PC-9 (cell line): ENCODE measurements at regions not wholly inside any gene's neighbourhood (a gene's known extent, or its start where the extent isn't known, plus 50 kb on each side); places are given as distances from the start of the nearest gene placed in this dataset.

Source experiments
- BruUV-seq: library from RNA; stranded (reverse); fragments of 400-500 nt; replicated peaks from 2 replicates; lab custom pipeline; 2021; lab: Mats Ljungman, UMichigan
- CTCF ChIA-PET: fragments of 300-600 bp; sonication (Branson Sonifier 250); formaldehyde crosslinking; loops from one replicate; lab custom pipeline; 2022; ENCODE audit warnings: antibody characterized with exemption; lab: Charles Lee
- POLR2A ChIA-PET: fragments of 300-600 bp; sonication (Branson Sonifier 250); formaldehyde crosslinking; loops from one replicate; lab custom pipeline; 2022; ENCODE audit warnings: antibody characterized with exemption; ENCODE audit not compliant: unreplicated experiment; lab: Charles Lee
- DNase-seq, 2 experiments: peaks; one replicate each; pipeline versions ENCODE4 v3.0.0 to v3.0.0-alpha.2; 2015 to 2022; ENCODE audit warnings: mixed read lengths in 1 of 2
- H2AFZ ChIP-seq: fragments of 200-600 bp; sonication (generic); 2 replicates; pipeline ENCODE4 v1.8.1; 2017; ENCODE audit warnings: antibody characterized with exemption
- H3F3A ChIP-seq: fragments of 200-600 bp; sonication (generic); 2 replicates; pipeline ENCODE4 v1.8.1; 2017; ENCODE audit warnings: antibody characterized with exemption, mild to moderate bottlenecking, low read depth; ENCODE audit not compliant: insufficient read depth
- H3K27ac ChIP-seq: fragments of 200-600 bp; sonication (generic); 2 replicates; pipeline ENCODE4 v1.6.1; 2016; ENCODE audit warnings: mixed run types
- H3K27me3 ChIP-seq: fragments of 200-600 bp; sonication (generic); 2 replicates; pipeline ENCODE4 v1.6.1; 2016; ENCODE audit warnings: low read depth, mixed run types; ENCODE audit not compliant: insufficient read depth
- H3K36me3 ChIP-seq: fragments of 200-600 bp; sonication (generic); 2 replicates; pipeline ENCODE4 v1.6.1; 2016; ENCODE audit warnings: low read depth, mixed run types
- H3K4me1 ChIP-seq: fragments of 200-600 bp; sonication (generic); replicated peaks from 2 replicates; pipeline ENCODE4 v1.6.1; 2016; ENCODE audit warnings: mixed run types; ENCODE audit not compliant: insufficient read depth
- H3K4me2 ChIP-seq: fragments of 200-600 bp; sonication (generic); 2 replicates; pipeline ENCODE4 v1.6.1; 2017; ENCODE audit warnings: mixed run types
- H3K4me3 ChIP-seq: fragments of 200-600 bp; sonication (generic); 2 replicates; pipeline ENCODE4 v1.6.1; 2016; ENCODE audit warnings: mixed run types
- H3K79me2 ChIP-seq: fragments of 200-600 bp; sonication (generic); 2 replicates; pipeline ENCODE4 v1.6.1; 2017; ENCODE audit warnings: low read depth, mixed run types
- H3K9me2 ChIP-seq: fragments of 200-600 bp; sonication (generic); 2 replicates; pipeline ENCODE4 v1.8.1; 2017; ENCODE audit warnings: mild to moderate bottlenecking; ENCODE audit not compliant: insufficient read depth
- H3K9me3 ChIP-seq: fragments of 200-600 bp; sonication (generic); 2 replicates; pipeline ENCODE4 v1.8.1; 2016; ENCODE audit warnings: low read depth; ENCODE audit not compliant: insufficient read depth
- H4K20me1 ChIP-seq: fragments of 200-600 bp; sonication (generic); 2 replicates; pipeline ENCODE4 v1.8.1; 2017; ENCODE audit not compliant: insufficient read depth
- EZH2 ChIP-seq: fragments of 200-600 bp; sonication (generic); IDR thresholded peaks from 2 replicates; pipeline ENCODE4 v1.8.0; 2017; ENCODE audit warnings: antibody characterized with exemption, low read depth
- intact Hi-C: fragments of 100-400 bp; cut with micrococcal nuclease; formaldehyde crosslinking; loops from one replicate; pipeline ENCODE4 v1.10.0; 2022; ENCODE audit not compliant: unreplicated experiment
- TF ChIP-seq, protein P1 (sequence below): fragments of 200-600 bp; sonication (generic); conservative IDR thresholded peaks from 2 replicates; pipeline ENCODE4 v1.6.1; 2017; ENCODE audit warnings: mixed run types, antibody characterized with exemption, mild to moderate bottlenecking, moderate library complexity

DNA sequence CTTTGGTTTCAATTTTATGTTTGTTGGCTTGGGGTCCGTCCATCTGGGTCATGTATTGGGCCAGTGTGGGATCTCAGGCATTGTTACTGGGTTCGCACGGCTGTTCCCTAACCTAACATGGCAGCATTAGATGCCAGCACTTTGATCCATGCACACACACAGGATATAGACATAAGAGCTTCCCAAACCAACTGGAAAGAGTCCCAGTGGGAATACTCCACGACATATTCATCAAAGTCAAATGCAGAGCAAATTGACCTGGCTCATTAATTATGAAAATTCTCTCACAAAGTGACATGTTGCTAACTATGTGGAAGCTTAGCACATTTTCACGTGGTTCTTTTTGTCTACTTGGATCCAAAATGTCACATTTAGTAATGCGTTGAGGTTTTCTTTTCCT is 130.4 kb downstream of the SETD4 start:
- no peak overlapping the region for H3K27ac ChIP-seq
- H3K36me3 ChIP-seq: no peaks in the 10 kb centered on the region
- no peaks in the 10 kb centered on the region for H3K9me3 ChIP-seq
- POLR2A ChIA-PET: no interaction called here
- H3K9me2 ChIP-seq: no peaks in the 10 kb centered on the region
- H3K79me2 ChIP-seq: no peaks in the 10 kb centered on the region
- no peak overlapping the region for H3K4me2 ChIP-seq
- no peak overlapping the region for H3K4me3 ChIP-seq
- no peaks in the 10 kb centered on the region for H4K20me1 ChIP-seq
- no peaks in the 10 kb centered on the region for H3K27me3 ChIP-seq
- intact Hi-C loops: loop anchor here (10.0 kb wide), 1 partner anchor 85 kb away; no protein-coding TSS in a partner anchor
- no peak for DNase-seq
- peaks cover 11% of the 10 kb centered on the region for H3F3A ChIP-seq
- no peak overlapping the region for H2AFZ ChIP-seq
- CTCF ChIA-PET: no interaction called here
- TF ChIP-seq, protein P1, sequence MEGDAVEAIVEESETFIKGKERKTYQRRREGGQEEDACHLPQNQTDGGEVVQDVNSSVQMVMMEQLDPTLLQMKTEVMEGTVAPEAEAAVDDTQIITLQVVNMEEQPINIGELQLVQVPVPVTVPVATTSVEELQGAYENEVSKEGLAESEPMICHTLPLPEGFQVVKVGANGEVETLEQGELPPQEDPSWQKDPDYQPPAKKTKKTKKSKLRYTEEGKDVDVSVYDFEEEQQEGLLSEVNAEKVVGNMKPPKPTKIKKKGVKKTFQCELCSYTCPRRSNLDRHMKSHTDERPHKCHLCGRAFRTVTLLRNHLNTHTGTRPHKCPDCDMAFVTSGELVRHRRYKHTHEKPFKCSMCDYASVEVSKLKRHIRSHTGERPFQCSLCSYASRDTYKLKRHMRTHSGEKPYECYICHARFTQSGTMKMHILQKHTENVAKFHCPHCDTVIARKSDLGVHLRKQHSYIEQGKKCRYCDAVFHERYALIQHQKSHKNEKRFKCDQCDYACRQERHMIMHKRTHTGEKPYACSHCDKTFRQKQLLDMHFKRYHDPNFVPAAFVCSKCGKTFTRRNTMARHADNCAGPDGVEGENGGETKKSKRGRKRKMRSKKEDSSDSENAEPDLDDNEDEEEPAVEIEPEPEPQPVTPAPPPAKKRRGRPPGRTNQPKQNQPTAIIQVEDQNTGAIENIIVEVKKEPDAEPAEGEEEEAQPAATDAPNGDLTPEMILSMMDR: no peak
- TF ChIP-seq EZH2: no peak
- H3K4me1 ChIP-seq: peaks cover 14% of the 10 kb centered on the region; the same call in 1 of the 2 replicates
- BruUV-seq: no TSS peak

- no TSS peak for BruUV-seq
- Histone ChIP-seq H4K20me1 (no peaks in the 10 kb centered on the region), H3K36me3 (no peaks in the 10 kb centered on the region), H2AFZ (no peak overlapping the region), H3K4me2 (no peak overlapping the region), H3K27ac (no peak overlapping the region), H3K9me3 (no peaks in the 10 kb centered on the region), H3K79me2 (no peaks in the 10 kb centered on the region), H3K4me3 (no peak overlapping the region), H3F3A (no peaks in the 10 kb centered on the region; the same call in 1 of the 2 replicates), H3K9me2 (no peaks in the 10 kb centered on the region), H3K4me1 (no peaks in the 10 kb centered on the region), H3K27me3 (no peaks in the 10 kb centered on the region)
- ChIA-PET POLR2A (no interaction called here), CTCF (no interaction called here)
- DNase-seq: no peak
- intact Hi-C loops: no loop called here
- TF ChIP-seq, protein P1: no peak
- TF ChIP-seq EZH2: no peak
Observed at GRCh38 chr21:35927262-35927661, 133.1 kb downstream of the SETD4 start.

DNA sequence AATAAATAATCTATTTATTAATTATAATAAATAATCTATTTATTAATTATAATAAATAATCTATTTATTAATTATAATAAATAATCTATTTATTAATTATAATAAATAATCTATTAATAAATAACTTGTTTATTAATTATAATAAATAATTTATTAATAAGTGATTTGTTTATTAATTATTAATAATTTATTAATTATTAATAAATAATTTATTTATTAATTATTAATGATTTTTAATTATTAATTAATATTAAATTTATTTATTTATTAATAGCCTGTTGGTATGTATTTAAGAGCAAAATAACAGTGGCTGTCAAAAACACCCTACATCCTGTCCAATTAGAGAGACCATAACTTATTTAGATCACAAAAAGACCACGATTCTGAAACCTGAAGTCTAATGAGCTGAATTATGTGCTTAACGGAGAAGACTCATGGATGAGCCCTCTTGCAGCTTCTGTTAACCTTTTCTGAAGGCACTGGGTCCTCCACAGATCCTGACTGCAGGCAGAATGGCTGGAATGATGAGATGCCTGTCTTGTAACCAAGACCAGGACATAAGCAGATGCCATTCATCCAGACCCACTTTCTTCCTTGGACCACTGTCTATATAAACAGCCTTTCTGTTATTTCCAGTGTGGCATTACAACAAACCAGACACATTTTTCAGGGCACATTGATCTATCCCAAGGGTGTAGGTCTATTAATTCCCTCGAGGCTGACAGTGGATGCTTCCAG is 134.2 kb downstream of the SETD4 start:
- H3K79me2 ChIP-seq: no peaks in the 10 kb centered on the region
- no peaks in the 10 kb centered on the region for H3K9me3 ChIP-seq
- no peak overlapping the region for H3K27ac ChIP-seq
- H3F3A ChIP-seq: no peaks in the 10 kb centered on the region
- no peaks in the 10 kb centered on the region for H3K27me3 ChIP-seq
- no TSS peak for BruUV-seq
- no peaks in the 10 kb centered on the region for H3K4me1 ChIP-seq
- no peak for DNase-seq
- H2AFZ ChIP-seq: no peak overlapping the region
- H4K20me1 ChIP-seq: no peaks in the 10 kb centered on the region
- ChIA-PET CTCF (no interaction called here), POLR2A (no interaction called here)
- H3K36me3 ChIP-seq: no peaks in the 10 kb centered on the region
- intact Hi-C loops: no loop called here
- no peak for TF ChIP-seq EZH2
- TF ChIP-seq, protein P1: no peak
- no peak overlapping the region for H3K4me2 ChIP-seq
- H3K9me2 ChIP-seq: no peaks in the 10 kb centered on the region
- no peak overlapping the region for H3K4me3 ChIP-seq
